Suprapubic skin (tissue), 4 donors: ENCODE measurements at regions not wholly inside any gene's neighbourhood (a gene's known extent, or its start where the extent isn't known, plus 50 kb on each side); places are given as distances from the start of the nearest gene placed in this dataset.

ENCODE experiments used
- CTCF ChIP-seq, 2 donors: fragments of 200-600 bp in 1 of 2; fragments of 450-650 bp in 1 of 2; sonication (generic) in 1 of 2; IDR thresholded peaks; one replicate each; pipeline ENCODE4 v1.5.1; 2016 to 2019; ENCODE audit warnings: antibody characterized with exemption in 2 of 2, mild to moderate bottlenecking in 1 of 2, moderate library complexity in 1 of 2
- POLR2A ChIP-seq, 2 donors: fragments of 450-650 bp; IDR thresholded peaks; one replicate each; pipeline ENCODE4 v1.6.1; 2017; ENCODE audit warnings: antibody characterized with exemption in 2 of 2, mild to moderate bottlenecking in 2 of 2, moderate library complexity in 2 of 2
- POLR2AphosphoS5 ChIP-seq, 3 donors: sonication (generic); formaldehyde crosslinking; IDR thresholded peaks; one replicate each; pipeline ENCODE4 v1.6.1; 2017; ENCODE audit warnings: antibody characterized with exemption in 3 of 3

- TF ChIP-seq CTCF (IDR thresholded peaks at IDR 0.05) (no peak), POLR2A (IDR thresholded peaks at IDR 0.05) (no peak), POLR2AphosphoS5 (IDR thresholded peaks at IDR 0.05) (no peak)
Measured at GRCh38 chr9:75653335-75653734, 237.1 kb upstream of the PCSK5 start.
